SK-N-SH (cell line): ENCODE measurements at regions not wholly inside any gene's neighbourhood (a gene's known extent, or its start where the extent isn't known, plus 50 kb on each side); places are given as distances from the start of the nearest gene placed in this dataset.

ENCODE experiments used
- RAD21 ChIP-seq: IDR thresholded peaks from 2 replicates; pipeline ENCODE4 v1.6.1; 2012; ENCODE audit warnings: mild to moderate bottlenecking, low read length
- TCF12 ChIP-seq: IDR thresholded peaks from 2 replicates; pipeline ENCODE4 v1.4.0; 2012
- TF ChIP-seq, protein P1 (sequence below): fragments of 200-600 bp; sonication (generic); IDR thresholded peaks from 2 replicates; pipeline ENCODE4 v1.6.1; 2017; ENCODE audit warnings: antibody characterized with exemption, mild to moderate bottlenecking, moderate library complexity
- TF ChIP-seq, protein P2 (sequence below): IDR thresholded peaks from 2 replicates; pipeline ENCODE4 v1.6.1; 2012; ENCODE audit warnings: mild to moderate bottlenecking, low read depth, low read length, moderate library complexity

DNA sequence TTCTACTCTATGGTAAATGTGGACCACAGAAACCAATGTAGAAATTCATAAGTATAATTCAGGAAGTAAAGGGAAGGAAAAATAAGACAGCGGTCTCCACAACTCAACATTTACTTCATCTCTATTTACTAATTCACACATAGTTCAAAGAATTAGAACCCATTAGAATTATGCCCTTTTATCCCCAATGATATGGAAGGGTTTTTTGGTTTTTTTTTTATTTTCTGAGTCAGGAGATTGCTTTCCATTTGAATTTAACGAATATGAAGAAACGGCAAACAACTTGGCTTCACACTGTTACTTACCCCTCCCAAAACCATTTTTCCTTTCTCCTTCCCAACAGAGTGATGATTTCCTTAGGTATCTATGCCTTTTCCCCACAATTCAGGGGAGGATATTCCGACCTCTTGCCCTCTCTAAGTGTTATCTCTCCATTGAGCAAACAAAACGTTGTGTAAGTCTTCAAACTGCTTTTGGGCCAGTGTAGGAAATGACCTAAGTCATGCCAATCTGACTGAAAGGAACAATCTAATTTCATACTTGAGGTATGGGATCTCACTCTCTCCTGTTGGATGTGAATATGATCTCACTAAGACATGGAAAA, 72.0 kb downstream of the CETN3 start:
- TF ChIP-seq, protein P1, sequence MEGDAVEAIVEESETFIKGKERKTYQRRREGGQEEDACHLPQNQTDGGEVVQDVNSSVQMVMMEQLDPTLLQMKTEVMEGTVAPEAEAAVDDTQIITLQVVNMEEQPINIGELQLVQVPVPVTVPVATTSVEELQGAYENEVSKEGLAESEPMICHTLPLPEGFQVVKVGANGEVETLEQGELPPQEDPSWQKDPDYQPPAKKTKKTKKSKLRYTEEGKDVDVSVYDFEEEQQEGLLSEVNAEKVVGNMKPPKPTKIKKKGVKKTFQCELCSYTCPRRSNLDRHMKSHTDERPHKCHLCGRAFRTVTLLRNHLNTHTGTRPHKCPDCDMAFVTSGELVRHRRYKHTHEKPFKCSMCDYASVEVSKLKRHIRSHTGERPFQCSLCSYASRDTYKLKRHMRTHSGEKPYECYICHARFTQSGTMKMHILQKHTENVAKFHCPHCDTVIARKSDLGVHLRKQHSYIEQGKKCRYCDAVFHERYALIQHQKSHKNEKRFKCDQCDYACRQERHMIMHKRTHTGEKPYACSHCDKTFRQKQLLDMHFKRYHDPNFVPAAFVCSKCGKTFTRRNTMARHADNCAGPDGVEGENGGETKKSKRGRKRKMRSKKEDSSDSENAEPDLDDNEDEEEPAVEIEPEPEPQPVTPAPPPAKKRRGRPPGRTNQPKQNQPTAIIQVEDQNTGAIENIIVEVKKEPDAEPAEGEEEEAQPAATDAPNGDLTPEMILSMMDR, result no peak
- TF ChIP-seq, protein P2, sequence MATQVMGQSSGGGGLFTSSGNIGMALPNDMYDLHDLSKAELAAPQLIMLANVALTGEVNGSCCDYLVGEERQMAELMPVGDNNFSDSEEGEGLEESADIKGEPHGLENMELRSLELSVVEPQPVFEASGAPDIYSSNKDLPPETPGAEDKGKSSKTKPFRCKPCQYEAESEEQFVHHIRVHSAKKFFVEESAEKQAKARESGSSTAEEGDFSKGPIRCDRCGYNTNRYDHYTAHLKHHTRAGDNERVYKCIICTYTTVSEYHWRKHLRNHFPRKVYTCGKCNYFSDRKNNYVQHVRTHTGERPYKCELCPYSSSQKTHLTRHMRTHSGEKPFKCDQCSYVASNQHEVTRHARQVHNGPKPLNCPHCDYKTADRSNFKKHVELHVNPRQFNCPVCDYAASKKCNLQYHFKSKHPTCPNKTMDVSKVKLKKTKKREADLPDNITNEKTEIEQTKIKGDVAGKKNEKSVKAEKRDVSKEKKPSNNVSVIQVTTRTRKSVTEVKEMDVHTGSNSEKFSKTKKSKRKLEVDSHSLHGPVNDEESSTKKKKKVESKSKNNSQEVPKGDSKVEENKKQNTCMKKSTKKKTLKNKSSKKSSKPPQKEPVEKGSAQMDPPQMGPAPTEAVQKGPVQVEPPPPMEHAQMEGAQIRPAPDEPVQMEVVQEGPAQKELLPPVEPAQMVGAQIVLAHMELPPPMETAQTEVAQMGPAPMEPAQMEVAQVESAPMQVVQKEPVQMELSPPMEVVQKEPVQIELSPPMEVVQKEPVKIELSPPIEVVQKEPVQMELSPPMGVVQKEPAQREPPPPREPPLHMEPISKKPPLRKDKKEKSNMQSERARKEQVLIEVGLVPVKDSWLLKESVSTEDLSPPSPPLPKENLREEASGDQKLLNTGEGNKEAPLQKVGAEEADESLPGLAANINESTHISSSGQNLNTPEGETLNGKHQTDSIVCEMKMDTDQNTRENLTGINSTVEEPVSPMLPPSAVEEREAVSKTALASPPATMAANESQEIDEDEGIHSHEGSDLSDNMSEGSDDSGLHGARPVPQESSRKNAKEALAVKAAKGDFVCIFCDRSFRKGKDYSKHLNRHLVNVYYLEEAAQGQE, result no peak
- no peak for TF ChIP-seq TCF12
- TF ChIP-seq RAD21, result no peak
